LoVo (cell line): ENCODE measurements at regions not wholly inside any gene's neighbourhood (a gene's known extent, or its start where the extent isn't known, plus 50 kb on each side); places are given as distances from the start of the nearest gene placed in this dataset.

Experiments
- DNase-seq: peaks from one replicate; pipeline ENCODE4 v3.0.0-alpha.2; 2016; ENCODE audit warnings: low spot score

DNA sequence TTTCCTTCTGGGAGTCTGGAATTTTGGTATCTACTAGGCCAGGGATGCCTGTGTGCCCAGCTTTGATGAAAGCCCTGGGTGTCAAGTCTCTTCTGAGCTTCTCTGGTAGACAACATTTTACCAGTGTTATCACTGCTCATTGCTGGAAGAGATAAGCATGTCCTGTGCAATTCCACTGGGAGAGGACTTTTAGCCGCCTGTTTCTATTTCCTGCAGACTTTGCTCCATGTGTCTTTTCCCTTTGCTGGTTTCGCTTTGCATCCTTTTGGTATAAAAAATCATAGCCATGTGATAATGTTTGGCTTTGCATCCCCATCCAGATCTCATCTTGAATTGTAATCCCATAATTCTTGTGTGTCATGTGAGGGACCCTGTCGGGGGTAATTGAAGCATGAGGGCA lies 163.2 kb downstream of the SLC28A3 start:
- DNase-seq: no peak

DNA sequence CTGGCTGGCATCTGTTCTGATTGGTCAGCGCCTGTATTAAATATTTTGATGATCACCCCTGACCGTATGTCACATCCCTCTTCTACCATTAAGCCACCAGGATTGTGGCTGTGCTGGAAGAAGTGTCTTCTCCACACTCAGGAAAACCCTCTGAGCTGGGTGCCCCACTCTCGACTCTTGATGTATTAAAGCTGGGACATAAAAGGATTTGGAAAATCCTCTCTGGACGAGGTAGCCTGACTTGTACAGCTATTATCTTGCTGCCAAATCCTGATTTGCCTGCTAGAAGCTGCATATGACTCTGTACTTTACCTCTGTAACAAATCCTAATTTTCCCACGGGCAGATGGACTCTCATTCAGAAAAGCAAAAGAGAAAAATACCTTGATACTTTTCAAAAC lies 161.0 kb downstream of the SLC28A3 start:
- DNase-seq: no peak

DNA sequence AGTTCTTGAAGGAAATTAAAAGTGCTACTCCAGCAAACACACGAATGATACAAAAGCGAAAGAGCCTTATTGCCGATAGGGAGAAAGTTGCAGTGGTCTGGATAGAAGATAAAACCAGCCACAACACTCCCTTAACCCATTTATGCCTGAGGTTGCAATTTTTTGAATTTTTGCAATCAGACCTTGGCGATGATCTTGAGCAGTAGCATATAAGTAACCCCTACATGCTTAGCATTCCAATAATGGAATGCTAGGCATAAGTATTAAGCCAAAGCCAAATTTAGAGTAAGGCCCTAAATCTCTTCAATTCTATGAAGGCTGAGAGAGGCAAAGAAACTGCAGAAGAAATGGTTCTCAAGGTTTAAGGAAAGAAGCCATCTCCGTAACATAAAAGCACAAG lies 153.5 kb downstream of the SLC28A3 start:
- no peak for DNase-seq

DNA sequence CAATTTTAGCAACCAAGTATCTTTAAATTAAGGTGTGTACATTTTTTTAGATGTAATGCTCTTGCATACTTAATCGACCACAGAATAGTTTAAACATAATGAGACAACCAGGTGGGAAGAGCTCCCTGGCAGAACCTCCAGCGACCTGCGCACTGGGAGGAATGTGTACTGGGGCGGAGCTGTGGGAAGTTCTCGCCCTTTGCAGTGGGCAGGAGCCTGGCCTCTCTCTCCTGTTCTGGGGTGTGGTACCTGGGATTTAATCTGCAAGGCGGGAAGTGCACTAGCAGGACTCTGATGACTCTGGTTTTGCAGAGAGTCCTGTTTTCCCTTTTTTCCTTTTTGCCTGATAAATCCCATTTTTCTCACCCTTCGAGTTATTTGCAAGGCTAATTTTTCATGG lies 150.7 kb downstream of the SLC28A3 start:
- no peak for DNase-seq

DNA sequence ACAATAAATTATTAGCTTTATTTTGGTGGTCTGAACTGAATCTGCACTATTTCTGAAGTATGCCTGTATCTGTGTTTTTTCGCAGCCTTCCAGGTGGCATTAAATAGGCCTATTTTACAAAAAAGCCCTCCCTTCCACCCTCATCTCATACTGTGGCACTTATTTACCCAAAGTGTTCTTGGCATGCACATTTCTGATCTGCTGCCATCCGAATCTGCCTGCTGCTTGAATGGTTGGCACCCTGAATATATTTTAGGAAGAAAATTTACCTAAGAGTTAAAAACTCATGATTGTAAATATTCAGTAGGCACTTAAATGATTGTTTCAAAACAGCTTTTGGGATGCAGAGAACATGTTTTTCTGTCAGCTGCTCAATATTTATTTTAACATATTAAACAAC lies 150.1 kb downstream of the SLC28A3 start:
- no peak for DNase-seq

- DNase-seq: no peak
These were observed 133.7 kb downstream of the SLC28A3 start for GRCh38 chr9:84206801-84207370.

GRCh38 chr9:84207491-84207951 lies 133.0 kb downstream of the SLC28A3 start:
- no peak for DNase-seq

GRCh38 chr9:84212246-84212645 lies 128.3 kb downstream of the SLC28A3 start:
- no peak for DNase-seq

DNA sequence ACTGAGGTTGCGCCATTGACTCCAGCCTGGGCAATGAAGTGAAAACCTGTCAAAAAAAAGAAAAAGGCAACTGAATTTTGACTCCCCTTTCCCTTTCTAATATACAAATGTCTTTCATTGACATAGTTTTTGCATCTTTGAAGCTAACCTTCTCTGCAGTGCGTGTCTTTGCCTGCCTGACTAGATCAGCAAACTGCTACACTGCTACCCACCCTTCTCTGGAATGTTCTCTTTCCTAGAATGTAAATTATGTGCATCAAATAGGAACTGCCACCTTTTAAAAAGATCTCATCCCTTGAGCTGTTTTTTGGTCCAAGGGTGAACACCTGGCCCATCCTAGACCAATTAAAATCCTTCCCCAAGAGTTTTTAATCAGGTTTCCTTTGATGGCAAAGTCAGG lies 127.6 kb downstream of the SLC28A3 start:
- DNase-seq: no peak

DNA sequence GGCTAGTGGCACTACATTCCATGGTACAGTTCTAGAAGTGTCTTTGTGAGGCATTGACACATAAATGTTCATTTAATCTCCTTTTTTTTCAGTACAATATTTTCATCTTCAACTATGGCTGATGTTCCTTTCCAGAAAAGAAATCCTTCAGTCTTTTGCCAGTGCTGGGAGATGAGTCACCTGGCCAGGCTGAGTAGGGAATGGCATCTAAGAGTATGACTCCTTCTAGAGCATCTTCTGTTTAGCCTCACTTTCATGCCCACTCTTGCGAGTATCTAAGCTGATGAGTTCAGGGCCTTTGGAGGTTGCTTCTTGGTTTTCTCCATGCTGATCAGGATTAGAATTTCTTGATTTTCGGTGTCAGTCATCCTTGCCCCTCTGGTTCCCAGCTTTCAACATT lies 124.4 kb downstream of the SLC28A3 start:
- DNase-seq: no peak

- DNase-seq: no peak
These were observed 122.2 kb downstream of the SLC28A3 start for GRCh38 chr9:84218322-84218721.

GRCh38 chr9:84224246-84224645 lies 116.3 kb downstream of the SLC28A3 start:
- no peak for DNase-seq
